Osteoblast (primary cell): ENCODE measurements at regions not wholly inside any gene's neighbourhood (a gene's known extent, or its start where the extent isn't known, plus 50 kb on each side); places are given as distances from the start of the nearest gene placed in this dataset.
A peak's percentile ranks its signal among the peaks of the same experiment; 100 is the strongest.

Experiments
- DNase-seq: peaks from one replicate; pipeline ENCODE4 v3.0.0; 2011; ENCODE audit warnings: low spot score, mixed read lengths; ENCODE audit not compliant: insufficient read length; ENCODE audit errors: missing footprints
- H2AFZ ChIP-seq: 2 replicates; pipeline ENCODE4 v1.6.0; 2011; ENCODE audit warnings: mild to moderate bottlenecking, low read length
- H3K27ac ChIP-seq: 2 replicates; pipeline ENCODE4 v1.5.1; 2011; ENCODE audit warnings: mild to moderate bottlenecking, low read depth, low read length, moderate library complexity
- H3K27me3 ChIP-seq: 2 replicates; pipeline ENCODE4 v1.6.0; 2012; ENCODE audit warnings: mild to moderate bottlenecking, control low read depth, inconsistent platforms, low read length, moderate library complexity; ENCODE audit not compliant: insufficient read depth
- H3K36me3 ChIP-seq: 2 replicates; pipeline ENCODE4 v1.5.1; 2011; ENCODE audit warnings: mild to moderate bottlenecking, low read length, control low read depth, moderate library complexity; ENCODE audit not compliant: insufficient read depth
- H3K4me1 ChIP-seq: 2 replicates; pipeline ENCODE4 v1.5.1; 2011; ENCODE audit warnings: mild to moderate bottlenecking, low read length, control low read depth, moderate library complexity; ENCODE audit not compliant: insufficient read depth
- H3K4me2 ChIP-seq: 2 replicates; pipeline ENCODE4 v1.6.0; 2011; ENCODE audit warnings: mild to moderate bottlenecking, low read length; ENCODE audit not compliant: insufficient read depth
- H3K4me3 ChIP-seq: fragments of 200-600 bp; sonication (generic); 3 replicates; pipeline ENCODE4 v1.5.1; 2012; ENCODE audit warnings: mild to moderate bottlenecking, low read length, inconsistent platforms; ENCODE audit not compliant: insufficient read depth
- H3K79me2 ChIP-seq: 2 replicates; pipeline ENCODE4 v1.6.0; 2012; ENCODE audit warnings: mild to moderate bottlenecking, low read length, control low read depth, inconsistent platforms; ENCODE audit not compliant: insufficient read depth
- H3K9me3 ChIP-seq: 2 replicates; pipeline ENCODE4 v1.5.1; 2011; ENCODE audit warnings: low read depth, low read length, control low read depth
- H4K20me1 ChIP-seq: 2 replicates; pipeline ENCODE4 v1.6.0; 2012; ENCODE audit warnings: mild to moderate bottlenecking, low read length, control low read depth; ENCODE audit not compliant: insufficient read depth
- CTCF ChIP-seq: IDR thresholded peaks from 2 replicates; pipeline ENCODE4 v1.5.1; 2011; ENCODE audit warnings: mild to moderate bottlenecking, low read depth, low read length, moderate library complexity; ENCODE audit errors: extremely low read depth

GRCh38 chr10:10917031-10917430 is 100.6 kb upstream of the CELF2 start:
- no peaks in the 10 kb centered on the region for H3K79me2 ChIP-seq
- peaks cover under 1% of the 10 kb centered on the region for H3K4me1 ChIP-seq
- no peaks in the 10 kb centered on the region for H3K27me3 ChIP-seq
- DNase-seq, result no peak
- no peak overlapping the region for H2AFZ ChIP-seq
- no peaks in the 10 kb centered on the region for H4K20me1 ChIP-seq
- H3K27ac ChIP-seq, result no peak overlapping the region
- no peak overlapping the region for H3K4me2 ChIP-seq
- no peak for TF ChIP-seq CTCF
- no peaks in the 10 kb centered on the region for H3K9me3 ChIP-seq
- no peak overlapping the region for H3K4me3 ChIP-seq
- no peaks in the 10 kb centered on the region for H3K36me3 ChIP-seq

- Histone ChIP-seq H3K36me3 (no peaks in the 10 kb centered on the region), H3K4me1 (no peaks in the 10 kb centered on the region), H3K27me3 (no peaks in the 10 kb centered on the region), H2AFZ (no peak overlapping the region), H4K20me1 (no peaks in the 10 kb centered on the region), H3K27ac (no peak overlapping the region), H3K4me3 (no peak overlapping the region), H3K9me3 (no peaks in the 10 kb centered on the region), H3K79me2 (no peaks in the 10 kb centered on the region), H3K4me2 (no peak overlapping the region)
- no peak for DNase-seq
- no peak for TF ChIP-seq CTCF
These were observed 97.7 kb upstream of the CELF2 start for GRCh38 chr10:10919976-10920375.

- TF ChIP-seq CTCF, result no peak
- Histone ChIP-seq H2AFZ (no peak overlapping the region), H3K27me3 (no peaks in the 10 kb centered on the region), H3K79me2 (no peaks in the 10 kb centered on the region), H3K36me3 (no peaks in the 10 kb centered on the region), H3K27ac (no peak overlapping the region), H3K4me3 (no peak overlapping the region), H4K20me1 (no peaks in the 10 kb centered on the region), H3K9me3 (no peaks in the 10 kb centered on the region), H3K4me2 (no peak overlapping the region), H3K4me1 (no peaks in the 10 kb centered on the region)
- no peak for DNase-seq
These were observed 95.7 kb upstream of the CELF2 start for GRCh38 chr10:10921826-10922461.

GRCh38 chr10:10923029-10923651 is 94.5 kb upstream of the CELF2 start:
- DNase-seq, result peak; percentile 38
- no peak for TF ChIP-seq CTCF
- Histone ChIP-seq H3K4me3 (no peak overlapping the region), H2AFZ (no peak overlapping the region), H3K79me2 (no peaks in the 10 kb centered on the region), H3K36me3 (no peaks in the 10 kb centered on the region), H3K9me3 (no peaks in the 10 kb centered on the region), H3K4me2 (no peak overlapping the region), H3K27ac (no peak overlapping the region), H3K4me1 (no peaks in the 10 kb centered on the region), H4K20me1 (no peaks in the 10 kb centered on the region), H3K27me3 (no peaks in the 10 kb centered on the region)
